Glutamatergic neuron (in vitro differentiated cells): ENCODE measurements at regions not wholly inside any gene's neighbourhood (a gene's known extent, or its start where the extent isn't known, plus 50 kb on each side); places are given as distances from the start of the nearest gene placed in this dataset.

Source experiments
- DNase-seq: peaks from one replicate; pipeline ENCODE4 v3.0.0; 2022
- H3K27ac Mint-ChIP-seq: one replicate; pipeline ENCODE4 v1.8.0; 2020; ENCODE audit warnings: mild to moderate bottlenecking, mixed read lengths, inconsistent platforms; ENCODE audit not compliant: unreplicated experiment
- H3K27me3 Mint-ChIP-seq: one replicate; pipeline ENCODE4 v1.8.0; 2020; ENCODE audit warnings: mild to moderate bottlenecking, moderate library complexity, mixed read lengths, inconsistent platforms; ENCODE audit not compliant: unreplicated experiment
- H3K36me3 Mint-ChIP-seq: one replicate; pipeline ENCODE4 v1.8.0; 2020; ENCODE audit warnings: mild to moderate bottlenecking, mixed read lengths, inconsistent platforms; ENCODE audit not compliant: unreplicated experiment
- H3K4me1 Mint-ChIP-seq: one replicate; pipeline ENCODE4 v1.8.0; 2020; ENCODE audit warnings: mild to moderate bottlenecking, low read depth, mixed read lengths, inconsistent platforms; ENCODE audit not compliant: unreplicated experiment
- H3K4me3 Mint-ChIP-seq: one replicate; pipeline ENCODE4 v1.8.0; 2020; ENCODE audit warnings: mild to moderate bottlenecking, mixed read lengths, inconsistent platforms; ENCODE audit not compliant: unreplicated experiment
- H3K9me3 Mint-ChIP-seq: one replicate; pipeline ENCODE4 v1.8.0; 2020; ENCODE audit warnings: mild to moderate bottlenecking, moderate library complexity, mixed read lengths, inconsistent platforms; ENCODE audit not compliant: unreplicated experiment
- CTCF ChIP-seq: fragments of 200-600 bp; sonication (generic); IDR thresholded peaks from one replicate; pipeline ENCODE4 v1.5.0; 2021; ENCODE audit not compliant: partially characterized antibody, unreplicated experiment

- Mint-ChIP-seq H3K27ac (no peak overlapping the region), H3K36me3 (no peaks in the 10 kb centered on the region), H3K9me3 (no peaks in the 10 kb centered on the region), H3K4me3 (no peak overlapping the region), H3K27me3 (peaks cover 2% of the 10 kb centered on the region), H3K4me1 (peaks cover 3% of the 10 kb centered on the region)
- no peak for TF ChIP-seq CTCF
- DNase-seq, result no peak
Measured at GRCh38 chr3:27796365-27796875, 74.3 kb upstream of the EOMES start.

- no peak overlapping the region for H3K4me3 Mint-ChIP-seq
- peaks cover 3% of the 10 kb centered on the region for H3K4me1 Mint-ChIP-seq
- peaks cover 2% of the 10 kb centered on the region for H3K27me3 Mint-ChIP-seq
- DNase-seq, result no peak
- no peaks in the 10 kb centered on the region for H3K9me3 Mint-ChIP-seq
- H3K27ac Mint-ChIP-seq, result no peak overlapping the region
- no peaks in the 10 kb centered on the region for H3K36me3 Mint-ChIP-seq
- TF ChIP-seq CTCF, result no peak
Measured at GRCh38 chr3:27797773-27798172, 75.7 kb upstream of the EOMES start.

GRCh38 chr3:27800261-27800660 lies 78.1 kb upstream of the EOMES start:
- no peaks in the 10 kb centered on the region for H3K36me3 Mint-ChIP-seq
- H3K9me3 Mint-ChIP-seq, result no peaks in the 10 kb centered on the region
- TF ChIP-seq CTCF, result no peak
- no peak for DNase-seq
- H3K27ac Mint-ChIP-seq, result no peak overlapping the region
- peaks cover 3% of the 10 kb centered on the region for H3K4me1 Mint-ChIP-seq
- no peak overlapping the region for H3K4me3 Mint-ChIP-seq
- peaks cover 2% of the 10 kb centered on the region for H3K27me3 Mint-ChIP-seq

GRCh38 chr3:27802425-27802824 lies 80.3 kb upstream of the EOMES start:
- Mint-ChIP-seq H3K4me1 (peaks cover 3% of the 10 kb centered on the region), H3K27me3 (no peaks in the 10 kb centered on the region), H3K27ac (no peak overlapping the region), H3K9me3 (no peaks in the 10 kb centered on the region), H3K4me3 (no peak overlapping the region), H3K36me3 (no peaks in the 10 kb centered on the region)
- no peak for DNase-seq
- no peak for TF ChIP-seq CTCF

GRCh38 chr3:27802849-27803248 lies 80.7 kb upstream of the EOMES start:
- H3K4me1 Mint-ChIP-seq, result peaks cover 3% of the 10 kb centered on the region
- H3K36me3 Mint-ChIP-seq, result no peaks in the 10 kb centered on the region
- H3K4me3 Mint-ChIP-seq, result no peak overlapping the region
- no peaks in the 10 kb centered on the region for H3K27me3 Mint-ChIP-seq
- TF ChIP-seq CTCF, result no peak
- no peaks in the 10 kb centered on the region for H3K9me3 Mint-ChIP-seq
- no peak overlapping the region for H3K27ac Mint-ChIP-seq
- no peak for DNase-seq
